HG02970 (cell line): ENCODE measurements at regions not wholly inside any gene's neighbourhood (a gene's known extent, or its start where the extent isn't known, plus 50 kb on each side); places are given as distances from the start of the nearest gene placed in this dataset.
A peak's percentile ranks its signal among the peaks of the same experiment; 100 is the strongest.

ENCODE experiments used
- ATAC-seq: cut with Tn5 transposase; IDR thresholded peaks from one replicate; pipeline ENCODE4 v1.9.1; 2021; ENCODE audit warnings: mild to moderate bottlenecking, moderate library complexity, moderate number of reproducible peaks; ENCODE audit not compliant: unreplicated experiment, low FRiP score

DNA sequence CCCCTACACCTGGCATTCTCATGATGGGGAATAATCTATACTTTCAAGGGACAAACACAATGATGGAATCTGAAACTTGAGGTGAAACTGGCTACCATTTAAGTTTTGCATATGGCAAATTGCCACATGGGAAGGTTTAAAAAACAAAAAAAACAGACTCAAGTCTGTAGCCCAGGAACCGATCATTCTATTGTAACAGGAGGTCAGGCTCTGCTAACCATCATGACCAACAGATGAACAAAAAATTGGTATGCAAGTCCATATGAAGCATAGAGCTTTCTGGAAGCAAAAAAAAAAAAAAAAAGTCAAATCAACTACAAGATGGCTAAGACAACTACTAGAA lies 594.3 kb upstream of the DIPK2B start:
- no peak for ATAC-seq

DNA sequence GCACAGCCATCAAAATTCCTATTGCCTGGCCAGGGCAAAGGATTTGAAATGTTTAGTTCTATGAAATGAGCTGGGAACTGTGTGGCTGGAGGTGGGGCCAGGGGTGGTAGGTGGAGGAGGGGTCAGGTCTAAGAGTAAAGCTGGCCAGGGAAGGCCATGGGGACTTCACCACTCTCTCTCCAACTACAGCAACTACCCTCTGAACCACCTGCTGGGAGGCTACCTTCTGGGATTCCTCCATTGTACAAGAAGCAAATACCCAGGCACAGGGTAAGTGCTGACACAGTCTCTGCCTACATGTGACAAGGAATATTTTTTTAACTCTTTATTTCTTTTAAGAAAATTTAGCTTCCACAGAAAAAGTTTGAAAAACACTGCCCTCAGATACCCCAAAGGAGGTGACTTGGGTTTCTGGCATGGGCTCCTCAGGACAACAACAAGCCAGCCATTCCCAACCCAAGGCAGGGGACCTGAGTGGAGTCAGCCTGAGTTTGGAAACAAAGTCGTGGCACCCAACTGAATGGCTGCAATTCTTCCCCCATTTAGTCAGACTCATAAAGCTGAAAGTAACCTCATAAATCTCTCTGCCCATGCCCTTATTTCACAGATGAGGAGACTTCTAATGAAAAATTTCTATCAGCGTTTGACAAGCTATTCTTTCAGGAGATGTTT lies 593.8 kb upstream of the DIPK2B start:
- no peak for ATAC-seq

DNA sequence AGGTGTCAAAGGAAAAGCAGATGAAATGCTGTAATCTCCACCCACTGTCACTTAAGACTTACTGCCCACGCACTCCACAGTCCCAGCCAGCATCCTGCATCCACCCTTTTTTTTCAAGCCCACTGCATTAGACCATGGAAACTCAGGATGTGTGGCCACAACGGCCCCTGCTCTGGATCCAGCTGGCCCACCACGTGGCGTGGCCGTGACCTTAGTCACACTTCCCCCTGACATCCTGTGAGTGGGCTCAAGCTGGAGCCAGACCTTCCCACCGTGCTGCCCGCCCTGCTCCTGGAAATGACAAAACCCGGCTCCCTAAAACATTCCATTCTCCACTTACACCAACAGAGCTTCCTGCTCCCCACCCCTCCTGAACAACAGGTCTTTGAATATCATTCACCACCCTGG lies 588.3 kb upstream of the DIPK2B start:
- ATAC-seq = no peak

DNA sequence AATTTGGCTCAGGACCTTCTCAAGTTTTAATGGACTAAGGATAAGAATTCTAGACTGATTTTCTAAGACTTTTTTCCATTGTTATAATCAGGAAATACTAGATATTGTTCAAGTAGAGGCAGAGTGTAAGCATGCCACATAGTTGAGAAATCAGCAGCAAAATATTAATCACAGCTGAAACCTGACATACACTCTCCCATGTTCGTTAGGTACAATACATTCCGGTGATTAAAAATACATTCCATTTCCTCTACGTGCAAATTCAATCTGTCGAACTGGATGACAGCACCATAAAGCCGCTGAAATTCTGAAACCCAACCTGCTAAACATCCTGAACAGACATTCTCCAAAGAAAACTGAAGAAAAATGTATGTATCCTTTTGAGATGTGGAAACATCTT lies 587.6 kb upstream of the DIPK2B start:
- no peak for ATAC-seq

DNA sequence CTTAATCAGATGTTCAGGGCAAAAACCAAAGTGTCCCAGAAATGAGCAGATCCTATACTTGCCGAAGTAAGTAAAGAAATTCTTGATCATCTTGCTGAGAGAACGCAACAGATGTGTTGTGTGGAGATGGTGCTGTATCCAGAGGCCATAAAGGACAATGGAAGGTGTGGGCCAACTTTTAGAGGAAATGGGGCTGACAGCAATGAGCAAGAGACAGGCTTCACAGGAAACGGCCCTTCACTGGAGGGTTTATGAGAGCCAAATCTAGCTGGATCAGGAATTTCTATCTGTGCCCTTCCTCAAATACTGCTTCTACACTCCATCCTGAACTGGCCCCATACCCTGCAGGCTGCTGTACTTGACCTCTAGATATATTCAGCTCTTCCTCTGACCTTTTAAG lies 583.9 kb upstream of the DIPK2B start:
- ATAC-seq = no peak

DNA sequence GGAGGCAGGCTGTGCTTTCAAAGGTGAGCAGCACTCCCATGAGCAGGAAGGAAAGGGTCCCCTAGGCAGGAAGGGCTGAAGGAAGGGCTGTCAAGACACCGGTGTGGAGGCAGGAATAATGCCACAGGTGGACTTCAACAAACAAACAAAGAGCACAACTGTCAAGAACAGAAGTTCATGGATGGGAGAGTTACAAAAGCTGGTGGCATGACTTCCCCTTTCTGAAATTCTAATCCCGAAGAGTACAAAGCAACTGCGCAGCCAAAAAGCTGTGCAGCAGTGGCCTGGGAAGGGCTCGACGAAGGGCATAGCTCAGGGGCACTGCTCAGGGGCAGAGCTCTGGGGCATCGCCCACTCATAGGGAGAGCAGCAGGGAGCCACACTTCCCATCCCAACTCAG lies 582.3 kb upstream of the DIPK2B start:
- ATAC-seq = no peak

DNA sequence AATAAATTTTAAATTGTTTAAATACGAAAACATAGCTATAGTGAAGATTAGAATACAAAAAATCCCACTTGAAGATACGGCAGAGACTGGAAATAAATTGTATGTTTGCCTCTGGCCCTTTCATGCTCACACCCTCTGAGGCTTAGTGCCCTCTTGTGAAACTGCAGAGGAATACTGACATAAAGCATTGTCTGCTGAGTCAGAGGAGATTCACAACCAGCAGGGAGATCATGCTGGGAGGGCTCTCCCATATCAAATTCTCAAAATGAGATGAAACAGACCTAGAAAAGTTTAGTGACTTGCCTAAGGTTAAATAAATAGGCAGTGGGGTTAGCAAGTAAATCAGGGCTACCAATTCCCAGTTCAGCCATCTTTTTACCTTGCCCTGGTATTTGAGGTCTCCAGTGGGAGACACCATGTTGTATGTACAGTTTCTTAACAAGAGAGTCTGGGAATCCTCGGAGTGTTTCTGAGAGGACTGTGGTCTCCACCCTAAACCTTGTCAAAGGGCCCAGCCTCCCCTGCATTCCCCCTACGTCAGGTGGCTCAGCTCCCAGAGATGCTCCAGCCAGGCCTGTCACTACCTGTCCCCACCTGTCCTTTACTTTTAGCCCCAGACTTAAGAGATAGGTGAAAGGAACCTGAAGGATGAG lies 581.4 kb upstream of the DIPK2B start:
- no peak for ATAC-seq

DNA sequence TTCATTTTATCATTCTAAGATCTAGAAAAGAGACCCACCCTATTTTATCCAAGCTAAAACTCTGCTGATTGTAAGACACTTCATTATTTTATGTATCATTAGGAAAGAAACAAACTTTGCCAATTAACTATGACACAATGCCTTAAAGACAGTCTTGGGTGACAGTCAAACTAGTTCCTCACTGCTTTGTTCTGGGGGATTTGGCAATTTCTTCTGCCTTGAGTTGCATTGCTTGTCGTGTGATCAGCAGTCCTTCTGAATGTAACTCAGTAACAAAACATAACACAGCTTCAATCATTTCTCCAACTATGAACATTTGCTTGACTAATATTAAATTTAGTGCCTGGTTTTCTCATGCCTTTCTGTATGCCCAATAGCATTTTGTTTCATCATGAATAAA lies 577.9 kb upstream of the DIPK2B start:
- ATAC-seq = no peak

DNA sequence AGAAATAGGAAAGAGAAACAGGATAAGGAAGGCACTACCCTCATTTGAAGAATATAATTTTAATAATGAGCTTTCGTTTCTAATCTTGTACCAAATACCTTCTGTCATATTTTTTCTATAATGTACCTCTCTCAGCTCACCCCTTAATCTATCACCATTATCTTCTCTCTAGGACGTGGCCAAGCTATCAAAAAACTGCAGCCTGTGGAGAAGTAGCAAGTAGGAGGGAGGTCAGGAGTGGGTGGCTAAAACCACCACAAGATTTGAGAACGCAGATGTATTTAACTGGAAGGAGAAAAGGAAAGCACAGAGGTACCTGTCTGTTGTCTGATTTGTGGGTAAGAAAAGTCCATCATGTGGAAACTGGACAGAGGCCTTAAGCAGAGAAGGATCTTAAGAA lies 576.7 kb upstream of the DIPK2B start:
- no peak for ATAC-seq

DNA sequence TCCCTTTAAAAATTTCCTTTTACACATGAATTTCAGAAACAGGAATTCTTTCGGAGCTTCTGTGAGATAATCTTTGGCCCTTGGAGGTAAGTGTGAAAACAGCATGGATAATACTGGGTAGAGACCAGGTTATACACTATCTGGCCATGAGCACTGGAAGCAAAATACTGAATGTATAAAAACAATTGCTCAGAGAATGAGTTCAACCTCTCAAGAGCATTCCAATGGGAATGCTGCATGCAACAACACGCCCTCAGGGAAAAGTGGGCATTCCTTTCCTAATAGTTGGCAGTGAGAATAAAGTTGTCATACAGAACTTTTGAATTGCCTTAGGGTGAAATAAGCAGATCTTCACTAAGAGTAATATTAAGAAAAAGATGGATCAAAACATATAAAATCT lies 574.8 kb upstream of the DIPK2B start:
- ATAC-seq = no peak

DNA sequence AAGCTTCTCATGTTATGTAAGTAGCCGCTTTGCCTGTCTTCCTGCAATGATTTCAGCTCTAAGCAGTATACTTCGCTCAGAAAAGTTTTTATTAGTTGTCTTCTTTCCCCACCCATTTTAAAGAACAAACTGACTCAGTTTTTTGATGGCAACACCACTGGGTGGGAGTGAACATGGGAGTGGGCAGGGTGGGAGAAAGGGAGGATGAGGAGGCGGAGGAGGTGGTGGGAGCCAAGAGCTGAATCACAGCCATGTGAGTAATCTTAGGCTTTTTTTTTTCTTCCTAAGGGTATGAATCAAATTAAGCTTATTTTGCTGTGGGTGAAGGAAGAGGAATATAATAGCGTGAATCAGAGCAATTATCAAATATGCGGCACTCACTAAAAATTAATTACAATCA lies 574.3 kb upstream of the DIPK2B start:
- no peak for ATAC-seq

DNA sequence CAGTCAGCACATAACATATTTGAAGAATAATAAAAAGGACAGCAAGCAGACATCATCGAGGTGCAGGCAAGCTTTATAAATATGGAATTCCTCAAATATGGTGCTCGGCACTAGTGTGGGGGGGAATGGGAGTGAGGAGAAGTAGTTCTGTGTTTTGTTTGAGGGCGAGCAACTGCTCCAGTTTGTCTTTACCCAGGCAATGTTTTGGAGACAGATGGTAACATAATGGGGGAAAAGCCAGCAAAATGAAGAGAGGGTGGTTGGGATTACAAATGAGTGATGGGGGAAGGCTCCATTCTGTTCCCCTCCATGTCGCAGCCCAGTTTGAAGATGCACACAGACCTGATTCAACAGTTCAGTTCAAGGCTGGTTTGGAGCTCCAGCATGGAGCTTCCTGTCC lies 572.9 kb upstream of the DIPK2B start:
- no peak for ATAC-seq

DNA sequence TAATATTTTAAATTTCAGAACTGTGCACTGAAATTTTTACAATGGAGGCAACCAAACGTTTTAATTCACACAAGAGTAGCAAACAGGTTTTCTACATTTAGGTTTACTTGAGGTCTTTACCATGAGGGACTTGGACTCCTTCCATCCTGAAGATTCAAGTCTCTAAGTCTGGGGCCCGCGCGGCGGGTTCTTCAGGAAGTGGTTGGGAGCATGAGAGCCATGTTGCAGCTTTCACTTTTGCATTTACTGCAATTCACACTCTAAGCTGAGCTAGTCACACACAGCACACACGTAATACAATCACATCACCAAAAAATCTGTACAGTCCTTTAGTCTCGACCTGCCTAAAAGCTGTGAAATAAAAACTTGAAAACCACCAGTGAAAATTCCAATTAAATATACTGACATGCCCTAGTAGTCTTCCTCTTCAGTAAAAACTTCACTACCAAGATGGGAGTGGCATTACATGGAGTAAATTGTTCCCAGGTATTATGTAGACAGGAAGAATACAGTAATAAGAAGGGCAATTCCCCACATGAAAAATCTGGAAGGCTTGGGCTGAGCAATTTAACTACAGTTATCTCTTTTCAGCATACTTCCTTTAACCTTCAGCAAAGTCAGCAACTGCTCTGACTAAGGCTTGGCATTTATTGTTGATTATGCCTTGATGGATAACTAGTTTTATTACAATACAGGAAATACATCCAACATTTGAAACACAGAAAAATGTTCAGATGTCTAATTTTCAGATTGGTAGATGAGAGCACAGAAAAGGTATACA lies 571.1 kb upstream of the DIPK2B start:
- ATAC-seq = no peak

DNA sequence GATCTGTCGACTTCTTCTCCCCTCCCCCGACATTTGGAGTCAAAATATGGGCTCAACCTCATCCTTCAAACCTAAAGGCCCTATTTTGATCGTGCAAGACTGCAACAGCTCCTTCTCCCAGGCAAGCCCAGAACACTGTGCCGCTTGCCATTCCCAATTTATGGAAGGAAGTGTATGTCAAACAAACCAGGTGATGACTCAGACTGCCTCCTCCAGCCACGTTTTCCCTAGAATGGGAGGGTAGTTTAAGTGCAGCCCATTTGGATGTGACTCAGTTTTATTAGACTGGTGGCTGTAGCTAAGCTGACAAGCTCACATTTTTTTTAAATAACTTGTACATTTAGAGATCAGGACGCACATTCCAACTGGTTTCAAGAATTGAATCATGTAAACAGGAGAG lies 570.4 kb upstream of the DIPK2B start:
- ATAC-seq = no peak

DNA sequence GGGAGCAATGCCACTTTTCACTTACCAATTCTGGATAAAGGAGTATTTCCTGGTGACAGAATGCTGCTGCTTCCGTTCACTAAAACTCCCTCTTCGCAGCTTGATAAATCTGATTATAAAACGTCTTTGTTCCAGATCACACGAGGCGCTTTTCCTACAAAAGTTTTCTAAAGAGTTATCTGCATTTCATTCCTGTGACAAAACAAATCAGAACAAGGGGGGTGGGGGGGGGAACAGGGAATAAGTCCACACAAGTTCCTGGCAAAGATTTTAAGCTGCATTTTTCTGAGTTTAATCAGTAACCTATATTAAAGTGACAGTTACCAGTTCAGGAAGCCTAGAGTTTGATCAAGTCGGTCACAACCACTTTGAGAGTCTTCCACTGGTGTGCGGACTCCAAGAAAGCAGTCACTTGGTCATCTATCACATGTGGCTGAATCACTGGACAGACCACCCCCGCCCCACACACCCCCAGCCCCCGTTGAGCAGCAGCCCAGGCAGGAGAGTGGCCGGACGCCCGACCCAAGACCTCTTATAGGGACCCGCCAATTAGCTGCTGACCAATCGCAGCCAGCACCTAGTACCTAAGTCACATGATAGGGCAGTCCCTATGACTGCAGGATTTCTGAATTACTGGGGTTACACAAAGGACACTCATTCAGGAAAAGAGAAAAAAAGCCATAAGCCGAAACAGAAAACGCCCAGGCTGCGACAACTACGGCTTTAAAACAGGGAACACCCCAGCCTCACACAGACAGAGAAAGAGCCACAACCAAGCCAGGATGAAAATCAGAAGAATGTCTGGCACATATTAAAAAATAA lies 569.3 kb upstream of the DIPK2B start:
- peak; percentile 76 for ATAC-seq

DNA sequence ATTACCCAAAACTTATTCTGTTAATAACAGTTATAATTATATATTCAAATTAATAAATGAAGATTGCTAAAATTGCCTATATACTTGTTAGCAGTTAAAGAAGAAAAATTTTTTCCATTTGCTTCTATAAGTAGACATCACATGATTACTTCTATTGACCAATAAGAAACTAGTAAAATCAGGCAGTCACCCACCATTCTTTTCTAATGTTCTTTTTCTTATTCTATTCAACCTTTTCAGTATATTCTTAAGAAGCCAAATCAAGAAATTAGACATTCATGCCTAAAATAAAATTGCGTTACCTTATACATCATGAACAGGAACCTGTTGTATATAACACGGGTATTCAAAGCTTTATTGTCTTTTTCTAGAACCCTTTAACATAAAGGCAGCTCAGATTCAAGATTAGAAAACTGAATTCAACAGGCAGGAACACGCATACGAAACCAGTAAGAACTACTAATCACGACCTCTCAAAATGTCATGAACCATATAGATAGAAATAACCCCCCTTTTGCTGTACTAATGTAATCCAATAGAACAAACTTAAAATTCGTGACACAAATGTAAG lies 568.1 kb upstream of the DIPK2B start:
- ATAC-seq = no peak

DNA sequence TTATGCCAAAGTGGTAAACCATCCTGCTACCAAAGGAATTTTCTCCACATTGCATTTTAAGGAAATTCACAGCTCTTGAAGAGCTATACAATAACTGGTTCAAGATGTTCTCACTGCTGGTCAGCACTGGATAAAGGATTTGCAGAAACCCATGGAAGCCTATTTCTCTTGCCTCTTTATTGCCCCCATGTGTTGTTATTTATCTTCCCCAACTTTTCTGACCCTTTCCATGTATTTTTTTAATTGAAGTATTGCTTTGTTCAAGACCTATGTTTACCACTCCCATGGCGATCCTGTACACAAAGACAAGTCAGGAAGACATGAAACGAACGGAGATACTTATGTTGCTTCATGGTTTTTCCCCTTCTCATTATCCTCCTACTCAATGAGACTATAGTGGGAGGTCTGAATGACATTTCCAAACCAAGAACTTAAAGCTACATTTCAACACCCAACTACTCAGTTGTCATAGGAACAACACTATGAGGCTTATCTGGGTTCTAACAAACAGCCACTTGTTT lies 566.4 kb upstream of the DIPK2B start:
- no peak for ATAC-seq

DNA sequence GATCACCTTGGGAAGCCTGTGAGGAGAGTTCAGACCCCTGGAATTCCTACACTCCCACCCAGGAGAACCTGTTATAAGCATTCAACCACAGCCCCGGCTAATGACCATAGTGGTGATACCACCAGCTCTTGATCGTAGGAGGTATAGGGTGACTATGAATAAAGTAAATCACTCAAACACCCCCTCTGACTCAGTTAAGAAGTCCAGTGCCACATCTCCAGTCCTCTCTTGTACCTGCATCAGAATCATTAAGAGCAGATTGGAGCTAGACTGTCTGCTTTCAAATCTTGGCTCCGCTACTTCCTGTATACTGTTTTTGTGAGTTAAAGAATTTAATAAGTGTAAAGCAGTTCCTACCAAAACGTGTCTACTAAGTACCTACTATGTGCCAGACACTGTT lies 565.1 kb upstream of the DIPK2B start:
- no peak for ATAC-seq

DNA sequence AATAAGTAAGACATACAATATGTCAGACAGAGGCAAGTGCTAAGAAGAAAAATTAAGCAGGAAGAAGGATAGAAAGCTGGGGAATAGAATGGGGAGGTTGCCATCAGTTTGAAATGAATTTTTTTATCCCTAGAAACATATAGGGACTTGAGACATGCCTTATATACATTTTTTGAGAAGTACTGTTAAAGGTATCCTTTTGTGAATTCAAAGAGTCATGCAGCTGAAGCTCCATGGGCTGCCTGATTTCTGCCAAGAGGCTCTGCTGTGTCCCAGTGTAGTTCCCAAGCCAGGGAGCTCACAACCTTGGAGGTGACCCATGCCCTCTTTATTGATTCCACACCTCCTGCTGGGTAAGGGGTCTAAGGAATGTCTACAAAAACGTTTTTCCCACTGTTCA lies 564.6 kb upstream of the DIPK2B start:
- ATAC-seq = no peak
